ENCODE measurements at regions not wholly inside any gene's neighbourhood (a gene's known extent, or its start where the extent isn't known, plus 50 kb on each side); places are given as distances from the start of the nearest gene placed in this dataset.

DNA sequence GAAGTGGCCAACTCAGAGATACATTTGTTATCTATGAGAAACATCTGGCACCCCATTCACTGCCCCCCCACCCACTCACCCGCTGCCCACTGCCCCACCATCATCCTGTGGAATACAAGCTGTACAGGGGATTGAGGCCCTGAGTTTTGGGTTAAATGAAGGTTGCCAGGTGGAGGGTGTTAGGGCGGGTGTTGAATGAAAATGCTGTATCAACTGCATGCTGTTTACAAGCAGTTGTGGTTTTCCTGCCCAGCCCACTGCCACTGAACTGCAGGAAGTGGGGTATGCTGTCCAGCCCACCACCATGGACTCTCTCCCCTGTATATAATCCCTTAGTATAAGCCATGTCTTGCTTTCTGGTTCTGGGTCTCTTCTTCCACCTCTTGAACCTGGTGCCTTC is 481.9 kb downstream of the METTL4 start:
- no peak for DNase-seq (ENCODE audit: low spot score)
- H3K27me3 Mint-ChIP-seq (ENCODE audit: low read depth): no peaks in the 10 kb centered on the region; the same call in 1 of the 2 replicates
- H3K36me3 Mint-ChIP-seq: 0 out of 2 replicates have a peak, but pooled peaks cover 3% of the 10 kb centered on the region
- H3K4me3 Mint-ChIP-seq: no peak overlapping the region
- no peak for ATAC-seq
- peaks cover 11% of the 10 kb centered on the region for H3K4me1 Mint-ChIP-seq
- POLR2A ChIA-PET: no interaction called here
- TF ChIP-seq MXD4 (CRISPR knock-in tag; IDR thresholded peaks at IDR 0.05; ENCODE audit: borderline replicate concordance) (no peak), ZNF121 (CRISPR knock-in tag; IDR thresholded peaks at IDR 0.05) (no peak), ESRRA (CRISPR knock-in tag; IDR thresholded peaks at IDR 0.05; ENCODE audit: borderline replicate concordance) (no peak), ELF4 (CRISPR knock-in tag; IDR thresholded peaks at IDR 0.05; ENCODE audit: low read depth) (no peak), NFYB (CRISPR knock-in tag; conservative IDR thresholded peaks at IDR 0.05; ENCODE audit: low read depth) (no peak), ZNF232 (CRISPR knock-in tag; IDR thresholded peaks at IDR 0.05) (no peak)
- TF ChIP-seq, protein P1, sequence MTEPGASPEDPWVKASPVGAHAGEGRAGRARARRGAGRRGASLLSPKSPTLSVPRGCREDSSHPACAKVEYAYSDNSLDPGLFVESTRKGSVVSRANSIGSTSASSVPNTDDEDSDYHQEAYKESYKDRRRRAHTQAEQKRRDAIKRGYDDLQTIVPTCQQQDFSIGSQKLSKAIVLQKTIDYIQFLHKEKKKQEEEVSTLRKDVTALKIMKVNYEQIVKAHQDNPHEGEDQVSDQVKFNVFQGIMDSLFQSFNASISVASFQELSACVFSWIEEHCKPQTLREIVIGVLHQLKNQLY (CRISPR knock-in tag; IDR thresholded peaks at IDR 0.05): no peak
- TF ChIP-seq, protein P2, sequence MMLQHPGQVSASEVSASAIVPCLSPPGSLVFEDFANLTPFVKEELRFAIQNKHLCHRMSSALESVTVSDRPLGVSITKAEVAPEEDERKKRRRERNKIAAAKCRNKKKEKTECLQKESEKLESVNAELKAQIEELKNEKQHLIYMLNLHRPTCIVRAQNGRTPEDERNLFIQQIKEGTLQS (CRISPR knock-in tag; conservative IDR thresholded peaks at IDR 0.05): no peak
- TF ChIP-seq, protein P3, sequence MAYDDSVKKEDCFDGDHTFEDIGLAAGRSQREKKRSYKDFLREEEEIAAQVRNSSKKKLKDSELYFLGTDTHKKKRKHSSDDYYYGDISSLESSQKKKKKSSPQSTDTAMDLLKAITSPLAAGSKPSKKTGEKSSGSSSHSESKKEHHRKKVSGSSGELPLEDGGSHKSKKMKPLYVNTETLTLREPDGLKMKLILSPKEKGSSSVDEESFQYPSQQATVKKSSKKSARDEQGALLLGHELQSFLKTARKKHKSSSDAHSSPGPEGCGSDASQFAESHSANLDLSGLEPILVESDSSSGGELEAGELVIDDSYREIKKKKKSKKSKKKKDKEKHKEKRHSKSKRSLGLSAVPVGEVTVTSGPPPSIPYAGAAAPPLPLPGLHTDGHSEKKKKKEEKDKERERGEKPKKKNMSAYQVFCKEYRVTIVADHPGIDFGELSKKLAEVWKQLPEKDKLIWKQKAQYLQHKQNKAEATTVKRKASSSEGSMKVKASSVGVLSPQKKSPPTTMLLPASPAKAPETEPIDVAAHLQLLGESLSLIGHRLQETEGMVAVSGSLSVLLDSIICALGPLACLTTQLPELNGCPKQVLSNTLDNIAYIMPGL (CRISPR knock-in tag; IDR thresholded peaks at IDR 0.05): no peak
- H3K9me3 Mint-ChIP-seq: peaks cover 12% of the 10 kb centered on the region
- H3K27ac Mint-ChIP-seq: no peak overlapping the region
- CTCF ChIA-PET: interaction anchor here (6.2 kb wide), 1 partner anchor 16 kb away, joined by 44 read pairs; no protein-coding TSS in a partner anchor

DNA sequence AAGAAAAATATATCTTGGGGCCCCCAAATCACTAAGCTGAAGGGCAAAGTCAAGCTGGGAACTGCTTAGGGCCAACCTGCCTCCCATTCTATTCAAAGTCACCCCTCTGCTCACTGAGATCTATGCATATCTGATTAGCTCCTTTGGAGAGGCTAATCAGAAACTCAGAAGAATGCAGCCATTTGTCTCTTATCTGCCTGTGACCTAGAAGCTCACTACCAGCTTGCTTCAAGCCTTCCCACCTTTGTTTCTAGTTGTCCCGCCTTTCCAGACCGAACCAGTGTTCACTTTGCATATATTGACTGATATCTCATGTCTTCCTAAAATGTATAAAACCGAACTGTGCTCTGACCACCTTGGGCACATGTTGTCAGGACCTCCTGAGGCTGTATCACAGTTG is 479.4 kb downstream of the METTL4 start:
- Mint-ChIP-seq H3K27ac (peak overlapping the region; percentile 78; the same call in 1 of the 2 replicates), H3K27me3 (ENCODE audit: low read depth) (no peaks in the 10 kb centered on the region; the same call in 1 of the 2 replicates), H3K36me3 (0 out of 2 replicates have a peak, but pooled peaks cover 3% of the 10 kb centered on the region), H3K4me3 (no peak overlapping the region), H3K4me1 (peaks cover 11% of the 10 kb centered on the region), H3K9me3 (peaks cover 18% of the 10 kb centered on the region)
- ChIA-PET CTCF (interaction anchor here (6.2 kb wide), 1 partner anchor 13 kb away, joined by 44 read pairs; no protein-coding TSS in a partner anchor), POLR2A (no interaction called here)
- ATAC-seq: peak; percentile 28
- TF ChIP-seq TCF7 (CRISPR knock-in tag; IDR thresholded peaks at IDR 0.05; ENCODE audit: low read depth): no peak
- no peak for TF ChIP-seq MYBL2 (CRISPR knock-in tag; IDR thresholded peaks at IDR 0.05)
- TF ChIP-seq, protein P4, sequence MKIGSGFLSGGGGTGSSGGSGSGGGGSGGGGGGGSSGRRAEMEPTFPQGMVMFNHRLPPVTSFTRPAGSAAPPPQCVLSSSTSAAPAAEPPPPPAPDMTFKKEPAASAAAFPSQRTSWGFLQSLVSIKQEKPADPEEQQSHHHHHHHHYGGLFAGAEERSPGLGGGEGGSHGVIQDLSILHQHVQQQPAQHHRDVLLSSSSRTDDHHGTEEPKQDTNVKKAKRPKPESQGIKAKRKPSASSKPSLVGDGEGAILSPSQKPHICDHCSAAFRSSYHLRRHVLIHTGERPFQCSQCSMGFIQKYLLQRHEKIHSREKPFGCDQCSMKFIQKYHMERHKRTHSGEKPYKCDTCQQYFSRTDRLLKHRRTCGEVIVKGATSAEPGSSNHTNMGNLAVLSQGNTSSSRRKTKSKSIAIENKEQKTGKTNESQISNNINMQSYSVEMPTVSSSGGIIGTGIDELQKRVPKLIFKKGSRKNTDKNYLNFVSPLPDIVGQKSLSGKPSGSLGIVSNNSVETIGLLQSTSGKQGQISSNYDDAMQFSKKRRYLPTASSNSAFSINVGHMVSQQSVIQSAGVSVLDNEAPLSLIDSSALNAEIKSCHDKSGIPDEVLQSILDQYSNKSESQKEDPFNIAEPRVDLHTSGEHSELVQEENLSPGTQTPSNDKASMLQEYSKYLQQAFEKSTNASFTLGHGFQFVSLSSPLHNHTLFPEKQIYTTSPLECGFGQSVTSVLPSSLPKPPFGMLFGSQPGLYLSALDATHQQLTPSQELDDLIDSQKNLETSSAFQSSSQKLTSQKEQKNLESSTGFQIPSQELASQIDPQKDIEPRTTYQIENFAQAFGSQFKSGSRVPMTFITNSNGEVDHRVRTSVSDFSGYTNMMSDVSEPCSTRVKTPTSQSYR (CRISPR knock-in tag; IDR thresholded peaks at IDR 0.05): no peak
- TF ChIP-seq NR3C1 (CRISPR knock-in tag; conservative IDR thresholded peaks at IDR 0.05; ENCODE audit: low read depth): no peak
- TF ChIP-seq SMAD3 (CRISPR knock-in tag; IDR thresholded peaks at IDR 0.05; ENCODE audit: borderline replicate concordance): no peak
- no peak for TF ChIP-seq TEAD4 (CRISPR knock-in tag; IDR thresholded peaks at IDR 0.05)
- TF ChIP-seq, protein P5, sequence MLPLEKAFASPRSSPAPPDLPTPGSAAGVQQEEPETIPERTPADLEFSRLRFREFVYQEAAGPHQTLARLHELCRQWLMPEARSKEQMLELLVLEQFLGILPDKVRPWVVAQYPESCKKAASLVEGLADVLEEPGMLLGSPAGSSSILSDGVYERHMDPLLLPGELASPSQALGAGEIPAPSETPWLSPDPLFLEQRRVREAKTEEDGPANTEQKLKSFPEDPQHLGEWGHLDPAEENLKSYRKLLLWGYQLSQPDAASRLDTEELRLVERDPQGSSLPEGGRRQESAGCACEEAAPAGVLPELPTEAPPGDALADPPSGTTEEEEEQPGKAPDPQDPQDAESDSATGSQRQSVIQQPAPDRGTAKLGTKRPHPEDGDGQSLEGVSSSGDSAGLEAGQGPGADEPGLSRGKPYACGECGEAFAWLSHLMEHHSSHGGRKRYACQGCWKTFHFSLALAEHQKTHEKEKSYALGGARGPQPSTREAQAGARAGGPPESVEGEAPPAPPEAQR (CRISPR knock-in tag; IDR thresholded peaks at IDR 0.05): no peak
- DNase-seq (ENCODE audit: low spot score): no peak

Measured in WTC11 (cell line).